B cell (primary cell): ENCODE measurements at regions not wholly inside any gene's neighbourhood (a gene's known extent, or its start where the extent isn't known, plus 50 kb on each side); places are given as distances from the start of the nearest gene placed in this dataset.

Experiments used
- ATAC-seq: fragments of 200-7000 bp; cut with Tn5 transposase; one replicate; pipeline ENCODE4 v1.10.0; 2021; ENCODE audit warnings: low read depth, mild to moderate bottlenecking, moderate number of reproducible peaks, moderate library complexity
- CTCF ChIA-PET: fragments of 350-600 bp; sonication (Branson Sonifier 250); formaldehyde crosslinking; loops from one replicate; lab custom pipeline; 2021; ENCODE audit warnings: antibody characterized with exemption, inconsistent platforms; lab: Charles Lee
- POLR2A ChIA-PET: fragments of 350-600 bp; sonication (Branson Sonifier 250); formaldehyde crosslinking; loops from one replicate; lab custom pipeline; 2021; ENCODE audit warnings: antibody characterized with exemption; lab: Charles Lee
- DNase-seq: peaks from one replicate; pipeline ENCODE4 v3.0.0; 2013
- H2AFZ ChIP-seq: 2 replicates; pipeline ENCODE4 v1.6.1; 2012; ENCODE audit warnings: mild to moderate bottlenecking, low read depth, low read length; ENCODE audit not compliant: insufficient read depth, poor library complexity, severe bottlenecking
- H3K27ac ChIP-seq, 2 donors: 1 replicate in 1 of 2; 2 replicates in 1 of 2; pipeline ENCODE4 v1.5.1; 2012 to 2013; ENCODE audit warnings: low read length in 2 of 2, mild to moderate bottlenecking in 2 of 2, moderate library complexity in 1 of 2
- H3K27me3 ChIP-seq, 4 experiments: fragments of 200-600 bp in 1 of 4; sonication (generic) in 1 of 4; replicated peaks in 1 of 4; 1 replicate in 2 of 4; 2 replicates in 2 of 4; pipeline versions ENCODE4 v1.6.1 to v1.7.0; 2013 to 2016; ENCODE audit warnings: low read length in 3 of 4, mild to moderate bottlenecking in 2 of 4, mixed read lengths in 1 of 4, moderate library complexity in 1 of 4; ENCODE audit not compliant: insufficient read depth in 4 of 4, control insufficient read depth in 3 of 4; ENCODE audit errors: control extremely low read depth in 1 of 4
- H3K36me3 ChIP-seq, 2 experiments: replicated peaks in 1 of 2; 1 replicate in 1 of 2; 2 replicates in 1 of 2; pipeline versions ENCODE4 v1.6.1 to v1.7.1; 2013; ENCODE audit warnings: low read length in 1 of 2; ENCODE audit not compliant: insufficient read depth in 2 of 2, control insufficient read depth in 1 of 2; ENCODE audit errors: control extremely low read depth in 1 of 2, extremely low read depth in 1 of 2
- H3K4me1 ChIP-seq, 2 donors: fragments of 200-600 bp in 1 of 2; sonication (generic) in 1 of 2; 1 replicate in 1 of 2; 2 replicates in 1 of 2; pipeline versions ENCODE4 v1.5.1 to v1.6.1; 2013 to 2017; ENCODE audit warnings: low read length in 2 of 2; ENCODE audit not compliant: control insufficient read depth in 2 of 2, insufficient read depth in 2 of 2
- H3K4me2 ChIP-seq: replicated peaks from 2 replicates; pipeline ENCODE3; 2012; ENCODE audit warnings: mild to moderate bottlenecking, low read depth, low read length; ENCODE audit not compliant: poor library complexity, severe bottlenecking
- H3K4me3 ChIP-seq, 5 experiments: fragments of 200-600 bp in 1 of 5; sonication (generic) in 1 of 5; 1 replicate in 3 of 5; 2 replicates in 2 of 5; pipeline versions ENCODE4 v1.5.1 to v1.7.0; 2011 to 2016; ENCODE audit warnings: low read length in 4 of 5, mild to moderate bottlenecking in 4 of 5, low read depth in 2 of 5, control low read depth in 1 of 5, moderate library complexity in 1 of 5; ENCODE audit not compliant: insufficient read depth in 1 of 5; ENCODE audit errors: control extremely low read depth in 1 of 5, extremely low read depth in 1 of 5
- H3K79me2 ChIP-seq: fragments of 200-600 bp; sonication (generic); one replicate; pipeline ENCODE4 v1.6.0; 2016; ENCODE audit warnings: low read length; ENCODE audit not compliant: control insufficient read depth, insufficient read depth
- H3K9ac ChIP-seq: fragments of 200-600 bp; sonication (generic); 2 replicates; pipeline ENCODE4 v1.6.1; 2017; ENCODE audit warnings: mild to moderate bottlenecking, low read length, moderate library complexity
- H3K9me3 ChIP-seq, 3 donors: one replicate each; pipeline versions ENCODE4 v1.6.1 to v1.7.1; 2013; ENCODE audit warnings: low read length in 2 of 3; ENCODE audit not compliant: control insufficient read depth in 2 of 3, insufficient read depth in 1 of 3; ENCODE audit errors: control extremely low read depth in 1 of 3
- H4K20me1 ChIP-seq: 2 replicates; pipeline ENCODE4 v1.6.0; 2012; ENCODE audit warnings: mild to moderate bottlenecking, low read length; ENCODE audit not compliant: insufficient read depth, control insufficient read depth, poor library complexity, severe bottlenecking
- H3K27ac Mint-ChIP-seq: one replicate; pipeline ENCODE4 v1.8.0; 2021; ENCODE audit warnings: mixed read lengths
- H3K27me3 Mint-ChIP-seq: one replicate; pipeline ENCODE4 v1.8.0; 2021; ENCODE audit warnings: mixed read lengths
- H3K4me1 Mint-ChIP-seq: one replicate; pipeline ENCODE4 v1.8.0; 2021; ENCODE audit warnings: mixed read lengths
- H3K4me3 Mint-ChIP-seq: one replicate; pipeline ENCODE4 v1.8.0; 2021; ENCODE audit warnings: mixed read lengths
- H3K9me3 Mint-ChIP-seq: one replicate; pipeline ENCODE4 v1.8.0; 2022; ENCODE audit warnings: mixed read lengths; ENCODE audit not compliant: insufficient read depth
- EZH2 ChIP-seq: IDR thresholded peaks from 2 replicates; pipeline ENCODE4 v1.6.1; 2012; ENCODE audit warnings: borderline replicate concordance, low read depth, mild to moderate bottlenecking, moderate library complexity, low read length; ENCODE audit not compliant: insufficient read depth, poor library complexity, severe bottlenecking
- WGBS: methylation state at CpG from one replicate; pipeline ENCODE4 v1.1.5; 2013; ENCODE audit warnings: missing lambda C conversion rate; ENCODE audit not compliant: insufficient coverage; 5-methylcytosine and 5-hydroxymethylcytosine counted together
- intact Hi-C: fragments of 100-400 bp; cut with micrococcal nuclease; formaldehyde crosslinking; loops from one replicate; pipeline ENCODE4 v1.10.0; 2022
- TF ChIP-seq, protein P1 (sequence below): fragments of 200-600 bp; IDR thresholded peaks from one replicate; pipeline ENCODE4 v1.8.0; 2022; ENCODE audit warnings: antibody characterized with exemption, mild to moderate bottlenecking

GRCh38 chr16:9526791-9527190 is 435.3 kb downstream of the HAPSTR1 start:
- intact Hi-C loops: no loop called here
- no peaks in the 10 kb centered on the region for H4K20me1 ChIP-seq
- H3K9me3 Mint-ChIP-seq: peaks cover 6% of the 10 kb centered on the region
- H2AFZ ChIP-seq: no peak overlapping the region
- WGBS: 78% methylated on average over 3 of the region's 4 CpGs
- H3K4me1 Mint-ChIP-seq: no peaks in the 10 kb centered on the region
- H3K4me1 ChIP-seq: no peaks in the 10 kb centered on the region
- DNase-seq: no peak
- H3K9ac ChIP-seq: no peak overlapping the region
- H3K4me3 Mint-ChIP-seq: no peak overlapping the region
- H3K4me3 ChIP-seq: no peak overlapping the region
- no peaks in the 10 kb centered on the region for H3K27me3 ChIP-seq
- H3K4me2 ChIP-seq: no peak overlapping the region
- ChIA-PET CTCF (no interaction called here), POLR2A (no interaction called here)
- no peak overlapping the region for H3K27ac Mint-ChIP-seq
- no peak for ATAC-seq
- H3K9me3 ChIP-seq: no peaks in the 10 kb centered on the region
- no peak for TF ChIP-seq EZH2
- TF ChIP-seq, protein P1, sequence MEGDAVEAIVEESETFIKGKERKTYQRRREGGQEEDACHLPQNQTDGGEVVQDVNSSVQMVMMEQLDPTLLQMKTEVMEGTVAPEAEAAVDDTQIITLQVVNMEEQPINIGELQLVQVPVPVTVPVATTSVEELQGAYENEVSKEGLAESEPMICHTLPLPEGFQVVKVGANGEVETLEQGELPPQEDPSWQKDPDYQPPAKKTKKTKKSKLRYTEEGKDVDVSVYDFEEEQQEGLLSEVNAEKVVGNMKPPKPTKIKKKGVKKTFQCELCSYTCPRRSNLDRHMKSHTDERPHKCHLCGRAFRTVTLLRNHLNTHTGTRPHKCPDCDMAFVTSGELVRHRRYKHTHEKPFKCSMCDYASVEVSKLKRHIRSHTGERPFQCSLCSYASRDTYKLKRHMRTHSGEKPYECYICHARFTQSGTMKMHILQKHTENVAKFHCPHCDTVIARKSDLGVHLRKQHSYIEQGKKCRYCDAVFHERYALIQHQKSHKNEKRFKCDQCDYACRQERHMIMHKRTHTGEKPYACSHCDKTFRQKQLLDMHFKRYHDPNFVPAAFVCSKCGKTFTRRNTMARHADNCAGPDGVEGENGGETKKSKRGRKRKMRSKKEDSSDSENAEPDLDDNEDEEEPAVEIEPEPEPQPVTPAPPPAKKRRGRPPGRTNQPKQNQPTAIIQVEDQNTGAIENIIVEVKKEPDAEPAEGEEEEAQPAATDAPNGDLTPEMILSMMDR: no peak
- no peaks in the 10 kb centered on the region for H3K79me2 ChIP-seq
- peaks cover 6% of the 10 kb centered on the region for H3K27me3 Mint-ChIP-seq
- no peak overlapping the region for H3K27ac ChIP-seq
- no peaks in the 10 kb centered on the region for H3K36me3 ChIP-seq

- H3K4me2 ChIP-seq: no peak overlapping the region
- intact Hi-C loops: no loop called here
- H3K27me3 ChIP-seq: no peaks in the 10 kb centered on the region
- H3K9me3 Mint-ChIP-seq: peaks cover 9% of the 10 kb centered on the region
- no peak overlapping the region for H3K4me3 Mint-ChIP-seq
- no peak overlapping the region for H3K9ac ChIP-seq
- WGBS: 33% methylated on average over 1 of the region's 2 CpGs
- no peak overlapping the region for H2AFZ ChIP-seq
- H3K27ac Mint-ChIP-seq: no peak overlapping the region
- no peaks in the 10 kb centered on the region for H4K20me1 ChIP-seq
- no peaks in the 10 kb centered on the region for H3K4me1 Mint-ChIP-seq
- TF ChIP-seq, protein P1: no peak
- TF ChIP-seq EZH2: no peak
- ChIA-PET CTCF (no interaction called here), POLR2A (no interaction called here)
- H3K27me3 Mint-ChIP-seq: peaks cover 6% of the 10 kb centered on the region
- H3K27ac ChIP-seq: no peak overlapping the region
- H3K79me2 ChIP-seq: no peaks in the 10 kb centered on the region
- no peaks in the 10 kb centered on the region for H3K9me3 ChIP-seq
- ATAC-seq (no peak), DNase-seq (no peak)
- H3K36me3 ChIP-seq: no peaks in the 10 kb centered on the region
- no peak overlapping the region for H3K4me3 ChIP-seq
- no peaks in the 10 kb centered on the region for H3K4me1 ChIP-seq
These were observed 436.5 kb downstream of the HAPSTR1 start for GRCh38 chr16:9527976-9528375.
